ENCODE measurements at regions not wholly inside any gene's neighbourhood (a gene's known extent, or its start where the extent isn't known, plus 50 kb on each side); places are given as distances from the start of the nearest gene placed in this dataset.

DNA sequence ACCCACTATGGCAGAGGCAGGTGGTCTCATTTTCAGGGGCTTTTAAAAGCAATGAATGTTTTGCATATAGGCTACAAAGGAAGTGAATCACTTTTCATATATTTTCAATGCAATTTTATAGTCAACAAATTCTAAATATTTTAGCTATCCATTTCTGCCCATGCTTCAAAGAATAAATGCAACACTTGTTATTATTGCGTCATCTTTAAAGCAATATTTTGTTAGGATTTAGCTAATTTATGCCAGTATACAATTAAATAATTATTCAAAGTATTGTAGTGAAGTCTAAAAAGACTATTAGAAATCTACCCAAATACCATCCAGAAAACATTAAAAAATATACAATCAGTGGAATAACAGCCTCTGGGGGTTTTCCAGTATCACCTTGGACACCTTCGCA, 509.1 kb upstream of the SPANXN1 start:
- Histone ChIP-seq H3K9me3 (ENCODE audit: control insufficient read depth in 1 of 2, insufficient read depth in 1 of 2, low read depth in 1 of 2, low read length in 2 of 2) (no peaks in the 10 kb centered on the region), H4K20me1 (ENCODE audit: insufficient read depth) (no peaks in the 10 kb centered on the region), H3K4me2 (ENCODE audit: low read length) (no peak overlapping the region), H3K27ac (ENCODE audit: low read depth, low read length) (no peak overlapping the region), H3K4me1 (ENCODE audit: control insufficient read depth in 1 of 2, insufficient read depth in 2 of 2, low read length in 2 of 2) (no peaks in the 10 kb centered on the region), H3K9me2 (ENCODE audit: insufficient read depth) (no peaks in the 10 kb centered on the region), H3K27me3 (ENCODE audit: insufficient read depth, low read length) (no peaks in the 10 kb centered on the region), H3K9ac (ENCODE audit: low read length) (no peak overlapping the region), H2AFZ (ENCODE audit: low read depth, low read length, poor library complexity, severe bottlenecking) (no peak overlapping the region), H3K79me2 (ENCODE audit: insufficient read depth, low read length) (no peaks in the 10 kb centered on the region), H3K4me3 (replicated peaks in 1 of 2; ENCODE audit: low read depth in 1 of 2, low read length in 2 of 2) (no peak overlapping the region), H3K36me3 (ENCODE audit: control insufficient read depth in 1 of 2, insufficient read depth in 2 of 2, low read length in 2 of 2) (no peaks in the 10 kb centered on the region)
- no peak for TF ChIP-seq EZH2 (IDR thresholded peaks at IDR 0.05)
- TF ChIP-seq JUND (IDR thresholded peaks at IDR 0.05) = no peak
- no peak for TF ChIP-seq ELF1 (IDR thresholded peaks at IDR 0.05; ENCODE audit: borderline replicate concordance, low read depth)
- no peak for TF ChIP-seq TCF7L2 (IDR thresholded peaks at IDR 0.05; ENCODE audit: borderline replicate concordance, extremely low read depth, insufficient read depth, insufficient read length)
- TF ChIP-seq POLR2A (IDR thresholded peaks at IDR 0.05; ENCODE audit: borderline replicate concordance, extremely low read depth, insufficient read depth, insufficient read length) = no peak
- TF ChIP-seq CEBPB (IDR thresholded peaks at IDR 0.05; ENCODE audit: low read depth) = no peak
- no peak for TF ChIP-seq YY1 (IDR thresholded peaks at IDR 0.05; ENCODE audit: extremely low read depth, insufficient replicate concordance, low read depth, low read length)
- TF ChIP-seq, protein P1, sequence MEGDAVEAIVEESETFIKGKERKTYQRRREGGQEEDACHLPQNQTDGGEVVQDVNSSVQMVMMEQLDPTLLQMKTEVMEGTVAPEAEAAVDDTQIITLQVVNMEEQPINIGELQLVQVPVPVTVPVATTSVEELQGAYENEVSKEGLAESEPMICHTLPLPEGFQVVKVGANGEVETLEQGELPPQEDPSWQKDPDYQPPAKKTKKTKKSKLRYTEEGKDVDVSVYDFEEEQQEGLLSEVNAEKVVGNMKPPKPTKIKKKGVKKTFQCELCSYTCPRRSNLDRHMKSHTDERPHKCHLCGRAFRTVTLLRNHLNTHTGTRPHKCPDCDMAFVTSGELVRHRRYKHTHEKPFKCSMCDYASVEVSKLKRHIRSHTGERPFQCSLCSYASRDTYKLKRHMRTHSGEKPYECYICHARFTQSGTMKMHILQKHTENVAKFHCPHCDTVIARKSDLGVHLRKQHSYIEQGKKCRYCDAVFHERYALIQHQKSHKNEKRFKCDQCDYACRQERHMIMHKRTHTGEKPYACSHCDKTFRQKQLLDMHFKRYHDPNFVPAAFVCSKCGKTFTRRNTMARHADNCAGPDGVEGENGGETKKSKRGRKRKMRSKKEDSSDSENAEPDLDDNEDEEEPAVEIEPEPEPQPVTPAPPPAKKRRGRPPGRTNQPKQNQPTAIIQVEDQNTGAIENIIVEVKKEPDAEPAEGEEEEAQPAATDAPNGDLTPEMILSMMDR (IDR thresholded peaks at IDR 0.05 in 2 of 3, conservative IDR thresholded peaks at IDR 0.05 in 1 of 3; ENCODE audit: borderline replicate concordance in 1 of 3, insufficient read depth in 1 of 3, low read depth in 2 of 3, low read length in 2 of 3) = no peak
- no peak for TF ChIP-seq SRF (IDR thresholded peaks at IDR 0.05; ENCODE audit: low read depth)
- TF ChIP-seq EZH2phosphoT487 (IDR thresholded peaks at IDR 0.05; ENCODE audit: borderline replicate concordance) = no peak
- TF ChIP-seq, protein P2, sequence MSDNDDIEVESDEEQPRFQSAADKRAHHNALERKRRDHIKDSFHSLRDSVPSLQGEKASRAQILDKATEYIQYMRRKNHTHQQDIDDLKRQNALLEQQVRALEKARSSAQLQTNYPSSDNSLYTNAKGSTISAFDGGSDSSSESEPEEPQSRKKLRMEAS (IDR thresholded peaks at IDR 0.05) = no peak
- TF ChIP-seq CBX3 (IDR thresholded peaks at IDR 0.05; ENCODE audit: low read depth) = no peak
- TF ChIP-seq SIN3A (IDR thresholded peaks at IDR 0.05; ENCODE audit: low read depth) = no peak
- TF ChIP-seq, protein P3, sequence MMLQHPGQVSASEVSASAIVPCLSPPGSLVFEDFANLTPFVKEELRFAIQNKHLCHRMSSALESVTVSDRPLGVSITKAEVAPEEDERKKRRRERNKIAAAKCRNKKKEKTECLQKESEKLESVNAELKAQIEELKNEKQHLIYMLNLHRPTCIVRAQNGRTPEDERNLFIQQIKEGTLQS (IDR thresholded peaks at IDR 0.05) = no peak
- TF ChIP-seq ZNF274 (IDR thresholded peaks at IDR 0.05; ENCODE audit: low read depth, low read length) = no peak
- ATAC-seq = no peak
- ChIA-PET RAD21 (ENCODE audit: low non-redundant PET in 1 of 2, low total read pairs in 2 of 2, uncharacterized antibody in 2 of 2, unreplicated experiment in 2 of 2) (no interaction called here), POLR2A (no interaction called here), CTCF (no interaction called here)
- intact Hi-C loops (cut with micrococcal nuclease) = no loop called here
- BruUV-seq (replicated peaks) = no TSS peak
- DNase-seq (ENCODE audit: low read depth, low spot score) = no peak
